KMS-11 (cell line): ENCODE measurements at regions not wholly inside any gene's neighbourhood (a gene's known extent, or its start where the extent isn't known, plus 50 kb on each side); places are given as distances from the start of the nearest gene placed in this dataset.

Source experiments
- H2AFZ ChIP-seq: fragments of 200-600 bp; sonication (generic); 2 replicates; pipeline ENCODE4 v1.6.1; 2016; ENCODE audit warnings: antibody characterized with exemption, mixed run types, low read depth
- H3K27ac ChIP-seq: fragments of 200-600 bp; sonication (generic); 2 replicates; pipeline ENCODE4 v1.6.1; 2016; ENCODE audit warnings: mild to moderate bottlenecking, mixed run types
- H3K27me3 ChIP-seq: fragments of 200-600 bp; sonication (generic); 2 replicates; pipeline ENCODE4 v1.6.1; 2017; ENCODE audit warnings: mild to moderate bottlenecking, low read depth, mixed run types, moderate library complexity; ENCODE audit not compliant: insufficient read depth
- H3K36me3 ChIP-seq: fragments of 200-600 bp; sonication (generic); 2 replicates; pipeline ENCODE4 v1.6.1; 2017; ENCODE audit warnings: mild to moderate bottlenecking, mixed run types; ENCODE audit not compliant: insufficient read depth
- H3K4me1 ChIP-seq: fragments of 200-600 bp; sonication (generic); 2 replicates; pipeline ENCODE4 v1.6.1; 2016; ENCODE audit warnings: mild to moderate bottlenecking, low read depth, mixed run types; ENCODE audit not compliant: poor library complexity, severe bottlenecking
- H3K4me2 ChIP-seq: fragments of 200-600 bp; sonication (generic); 2 replicates; pipeline ENCODE4 v1.7.0; 2016; ENCODE audit warnings: mild to moderate bottlenecking, mixed run types
- H3K4me3 ChIP-seq: fragments of 200-600 bp; sonication (generic); IDR thresholded peaks from 2 replicates; pipeline ENCODE4 v1.6.1; 2017; ENCODE audit warnings: low read depth, low read length, mixed read lengths; ENCODE audit not compliant: insufficient read depth
- H3K79me2 ChIP-seq: fragments of 200-600 bp; sonication (generic); 2 replicates; pipeline ENCODE4 v1.6.1; 2016; ENCODE audit warnings: low read depth, mixed run types; ENCODE audit not compliant: insufficient read depth
- H3K9ac ChIP-seq: fragments of 200-600 bp; sonication (generic); 2 replicates; pipeline ENCODE4 v1.6.1; 2016; ENCODE audit warnings: mild to moderate bottlenecking, mixed run types
- H4K20me1 ChIP-seq: fragments of 200-600 bp; sonication (generic); 2 replicates; pipeline ENCODE4 v1.6.1; 2016; ENCODE audit warnings: mild to moderate bottlenecking, mixed run types; ENCODE audit not compliant: insufficient read depth
- CTCF ChIP-seq: fragments of 200-600 bp; sonication (generic); conservative IDR thresholded peaks from 2 replicates; pipeline ENCODE4 v1.6.1; 2017; ENCODE audit warnings: low read depth, mild to moderate bottlenecking, antibody characterized with exemption, low read length, moderate library complexity, mixed read lengths

- Histone ChIP-seq H3K27me3 (no peaks in the 10 kb centered on the region), H3K4me3 (no peak overlapping the region), H4K20me1 (no peaks in the 10 kb centered on the region), H3K9ac (no peak overlapping the region), H2AFZ (no peak overlapping the region), H3K79me2 (no peaks in the 10 kb centered on the region), H3K27ac (no peak overlapping the region), H3K4me1 (peaks cover 7% of the 10 kb centered on the region), H3K4me2 (no peak overlapping the region), H3K36me3 (no peaks in the 10 kb centered on the region)
- no peak for TF ChIP-seq CTCF
Observed at GRCh38 chr1:189149547-189150375, 1327.9 kb downstream of the BRINP3 start.

GRCh38 chr1:189150624-189151023, 1327.0 kb downstream of the BRINP3 start:
- H3K9ac ChIP-seq, result no peak overlapping the region
- no peaks in the 10 kb centered on the region for H3K27me3 ChIP-seq
- H2AFZ ChIP-seq, result peak overlapping the region; percentile 47; the same call in 1 of the 2 replicates
- no peak overlapping the region; the same call in 1 of the 2 replicates for H3K4me2 ChIP-seq
- no peaks in the 10 kb centered on the region for H3K36me3 ChIP-seq
- H4K20me1 ChIP-seq, result no peaks in the 10 kb centered on the region
- 0 out of 2 replicates have a peak overlapping the region, but pooled peaks have one; percentile 13 for H3K27ac ChIP-seq
- peaks cover 7% of the 10 kb centered on the region for H3K4me1 ChIP-seq
- no peak overlapping the region for H3K4me3 ChIP-seq
- no peak for TF ChIP-seq CTCF
- no peaks in the 10 kb centered on the region for H3K79me2 ChIP-seq

GRCh38 chr1:189151361-189151760, 1326.3 kb downstream of the BRINP3 start:
- Histone ChIP-seq H3K36me3 (no peaks in the 10 kb centered on the region), H3K27ac (no peak overlapping the region), H3K27me3 (no peaks in the 10 kb centered on the region), H3K79me2 (no peaks in the 10 kb centered on the region), H3K4me3 (no peak overlapping the region), H2AFZ (no peak overlapping the region), H3K9ac (no peak overlapping the region), H3K4me1 (peaks cover 7% of the 10 kb centered on the region), H3K4me2 (no peak overlapping the region), H4K20me1 (no peaks in the 10 kb centered on the region)
- TF ChIP-seq CTCF, result no peak

- Histone ChIP-seq H4K20me1 (no peaks in the 10 kb centered on the region), H3K27ac (no peak overlapping the region), H3K4me3 (no peak overlapping the region), H3K27me3 (no peaks in the 10 kb centered on the region), H3K4me1 (peaks cover 7% of the 10 kb centered on the region), H3K79me2 (no peaks in the 10 kb centered on the region), H3K9ac (no peak overlapping the region), H3K36me3 (no peaks in the 10 kb centered on the region), H2AFZ (no peak overlapping the region), H3K4me2 (no peak overlapping the region)
- TF ChIP-seq CTCF, result no peak
Observed at GRCh38 chr1:189152685-189153084, 1325.0 kb downstream of the BRINP3 start.
